A673 (cell line): ENCODE measurements at regions not wholly inside any gene's neighbourhood (a gene's known extent, or its start where the extent isn't known, plus 50 kb on each side); places are given as distances from the start of the nearest gene placed in this dataset.

Source experiments
- BruUV-seq: library from RNA; stranded (reverse); fragments of 400-500 nt; replicated peaks from 2 replicates; lab custom pipeline; 2021; lab: Mats Ljungman, UMichigan
- CTCF ChIA-PET: fragments of 300-600 bp; sonication (Branson Sonifier 250); formaldehyde crosslinking; loops from one replicate; lab custom pipeline; 2022; ENCODE audit warnings: antibody characterized with exemption; lab: Charles Lee
- POLR2A ChIA-PET: fragments of 300-600 bp; sonication (Branson Sonifier 250); formaldehyde crosslinking; loops from one replicate; lab custom pipeline; 2022; ENCODE audit warnings: antibody characterized with exemption; ENCODE audit not compliant: low non-redundant PET; lab: Charles Lee
- DNase-seq: peaks from one replicate; pipeline ENCODE4 v3.0.0-alpha.2; 2015; ENCODE audit warnings: low spot score
- H3K27ac ChIP-seq: fragments of 200-600 bp; sonication (generic); 2 replicates; pipeline ENCODE4 v1.5.1; 2016; ENCODE audit warnings: mixed run types, low read depth, mild to moderate bottlenecking, mixed read lengths, antibody characterized with exemption, low read length; ENCODE audit not compliant: poor library complexity, severe bottlenecking
- H3K27me3 ChIP-seq: fragments of 200-600 bp; sonication (generic); replicated peaks from 2 replicates; pipeline ENCODE4 v1.6.1; 2017; ENCODE audit warnings: mixed run types, low read depth, mild to moderate bottlenecking, mixed read lengths, antibody characterized with exemption, low read length; ENCODE audit not compliant: insufficient read depth, poor library complexity
- H3K36me3 ChIP-seq: fragments of 200-600 bp; sonication (generic); 2 replicates; pipeline ENCODE4 v1.6.1; 2016; ENCODE audit warnings: mixed run types, mild to moderate bottlenecking, mixed read lengths, antibody characterized with exemption, low read length; ENCODE audit not compliant: insufficient read depth, poor library complexity, severe bottlenecking
- H3K4me1 ChIP-seq: fragments of 200-600 bp; sonication (generic); 2 replicates; pipeline ENCODE4 v1.6.1; 2017; ENCODE audit warnings: mixed run types, mild to moderate bottlenecking, mixed read lengths, antibody characterized with exemption, low read length; ENCODE audit not compliant: insufficient read depth, poor library complexity, severe bottlenecking
- H3K4me3 ChIP-seq: fragments of 200-600 bp; sonication (generic); 2 replicates; pipeline ENCODE4 v1.5.1; 2016; ENCODE audit warnings: low read depth, mixed run types, mild to moderate bottlenecking, mixed read lengths, low read length; ENCODE audit not compliant: poor library complexity, severe bottlenecking
- H3K9me3 ChIP-seq: fragments of 200-600 bp; sonication (generic); 2 replicates; pipeline ENCODE4 v1.6.1; 2016; ENCODE audit warnings: mixed run types, low read depth, mild to moderate bottlenecking, mixed read lengths, antibody characterized with exemption, low read length; ENCODE audit not compliant: poor library complexity, severe bottlenecking
- EZH2 ChIP-seq: fragments of 200-600 bp; sonication (generic); IDR thresholded peaks from 2 replicates; pipeline ENCODE4 v1.6.1; 2017; ENCODE audit warnings: borderline replicate concordance, low read depth, mild to moderate bottlenecking, mixed read lengths, antibody characterized with exemption, low read length; ENCODE audit not compliant: poor library complexity, severe bottlenecking
- intact Hi-C: fragments of 100-400 bp; cut with micrococcal nuclease; formaldehyde crosslinking; loops from one replicate; pipeline ENCODE4 v1.10.0; 2022; ENCODE audit not compliant: unreplicated experiment
- TF ChIP-seq, protein P1 (sequence below): fragments of 300-800, 200-600 bp; sonication (generic); conservative IDR thresholded peaks from 2 replicates; pipeline ENCODE4 v1.5.1; 2017; ENCODE audit warnings: low read depth, mild to moderate bottlenecking, antibody characterized with exemption, low read length, moderate library complexity, mixed read lengths

DNA sequence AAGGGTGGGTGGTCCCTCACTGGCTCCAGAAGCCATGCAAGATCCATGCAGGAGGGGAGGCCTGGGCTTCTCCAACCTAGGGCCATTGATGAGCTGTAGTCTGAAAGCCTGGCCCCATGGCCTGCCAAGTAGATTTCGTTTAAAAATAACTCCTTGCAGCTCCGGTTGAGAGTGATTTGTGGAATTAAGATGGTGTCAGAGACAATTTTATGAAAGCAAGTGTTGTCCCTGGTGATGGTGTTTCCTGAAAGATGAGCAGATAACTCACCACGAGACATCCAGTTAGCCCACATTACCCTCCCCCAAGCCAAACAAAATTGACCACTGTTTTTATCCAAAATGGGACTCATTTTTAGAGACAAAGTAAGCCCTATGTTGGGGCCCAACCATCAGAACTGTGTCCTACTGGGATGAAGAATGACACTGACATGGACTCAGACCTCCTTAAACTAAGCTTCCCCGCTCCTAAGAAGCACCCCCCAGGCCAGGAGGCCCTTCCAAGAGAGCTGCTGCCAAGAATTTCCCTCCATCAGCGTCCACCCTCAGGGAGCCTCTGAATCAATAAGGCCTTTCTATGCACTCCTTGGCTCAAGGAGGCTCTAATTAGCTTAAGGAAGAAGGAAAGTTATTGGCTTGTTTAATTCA lies 174.2 kb upstream of the NCAM1 start:
- BruUV-seq: no TSS peak
- TF ChIP-seq, protein P1, sequence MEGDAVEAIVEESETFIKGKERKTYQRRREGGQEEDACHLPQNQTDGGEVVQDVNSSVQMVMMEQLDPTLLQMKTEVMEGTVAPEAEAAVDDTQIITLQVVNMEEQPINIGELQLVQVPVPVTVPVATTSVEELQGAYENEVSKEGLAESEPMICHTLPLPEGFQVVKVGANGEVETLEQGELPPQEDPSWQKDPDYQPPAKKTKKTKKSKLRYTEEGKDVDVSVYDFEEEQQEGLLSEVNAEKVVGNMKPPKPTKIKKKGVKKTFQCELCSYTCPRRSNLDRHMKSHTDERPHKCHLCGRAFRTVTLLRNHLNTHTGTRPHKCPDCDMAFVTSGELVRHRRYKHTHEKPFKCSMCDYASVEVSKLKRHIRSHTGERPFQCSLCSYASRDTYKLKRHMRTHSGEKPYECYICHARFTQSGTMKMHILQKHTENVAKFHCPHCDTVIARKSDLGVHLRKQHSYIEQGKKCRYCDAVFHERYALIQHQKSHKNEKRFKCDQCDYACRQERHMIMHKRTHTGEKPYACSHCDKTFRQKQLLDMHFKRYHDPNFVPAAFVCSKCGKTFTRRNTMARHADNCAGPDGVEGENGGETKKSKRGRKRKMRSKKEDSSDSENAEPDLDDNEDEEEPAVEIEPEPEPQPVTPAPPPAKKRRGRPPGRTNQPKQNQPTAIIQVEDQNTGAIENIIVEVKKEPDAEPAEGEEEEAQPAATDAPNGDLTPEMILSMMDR: no peak
- TF ChIP-seq EZH2: no peak
- POLR2A ChIA-PET: no interaction called here
- no peaks in the 10 kb centered on the region for H3K36me3 ChIP-seq
- H3K4me1 ChIP-seq: peaks cover 20% of the 10 kb centered on the region
- H3K27ac ChIP-seq: no peak overlapping the region
- CTCF ChIA-PET: no interaction called here
- H3K9me3 ChIP-seq: no peaks in the 10 kb centered on the region
- intact Hi-C loops: no loop called here
- DNase-seq: no peak
- H3K4me3 ChIP-seq: no peak overlapping the region
- no peaks in the 10 kb centered on the region for H3K27me3 ChIP-seq

DNA sequence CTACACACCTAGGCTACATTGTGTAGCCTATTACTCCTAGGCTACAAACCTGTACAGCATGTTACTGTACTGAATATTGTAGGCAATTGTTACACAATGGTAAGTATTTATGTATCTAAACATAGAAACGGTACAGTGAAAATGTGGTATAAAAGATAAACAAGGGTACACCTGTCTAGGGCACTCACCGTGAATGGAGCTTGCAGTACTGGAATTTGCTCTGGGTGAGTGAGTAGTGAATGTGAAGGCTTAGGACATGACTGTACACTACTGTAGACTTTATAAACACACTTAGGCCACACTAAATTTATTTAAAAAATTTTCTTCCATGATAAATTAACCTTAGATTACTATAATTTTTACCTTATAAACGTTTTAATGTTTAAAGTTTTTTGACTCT lies 171.7 kb upstream of the NCAM1 start:
- intact Hi-C loops: no loop called here
- H3K4me3 ChIP-seq: no peak overlapping the region
- TF ChIP-seq, protein P1: no peak
- no peak for TF ChIP-seq EZH2
- H3K27me3 ChIP-seq: no peaks in the 10 kb centered on the region
- H3K4me1 ChIP-seq: peaks cover 13% of the 10 kb centered on the region
- DNase-seq: no peak
- no peak overlapping the region for H3K27ac ChIP-seq
- ChIA-PET CTCF (no interaction called here), POLR2A (no interaction called here)
- BruUV-seq: no TSS peak
- H3K9me3 ChIP-seq: no peaks in the 10 kb centered on the region
- H3K36me3 ChIP-seq: no peaks in the 10 kb centered on the region

DNA sequence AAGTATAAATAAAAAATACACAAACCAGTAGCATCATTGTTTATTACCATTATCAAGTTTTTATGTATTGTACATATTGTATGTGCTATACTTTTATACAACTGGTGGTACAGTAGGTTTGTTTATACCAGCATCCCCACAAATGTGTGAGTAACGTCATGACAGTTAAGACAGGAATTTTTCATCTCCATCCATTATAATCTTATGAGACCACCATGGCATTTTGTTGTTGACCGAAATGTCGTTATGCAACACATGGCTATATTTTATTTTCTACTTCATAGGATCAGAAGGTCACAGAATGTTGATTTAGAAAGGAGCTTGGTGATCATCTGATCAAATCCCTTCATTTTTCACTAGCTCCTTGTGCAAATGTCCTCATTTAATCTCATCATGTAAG lies 170.9 kb upstream of the NCAM1 start:
- Histone ChIP-seq H3K9me3 (no peaks in the 10 kb centered on the region), H3K27ac (no peak overlapping the region), H3K27me3 (no peaks in the 10 kb centered on the region), H3K36me3 (no peaks in the 10 kb centered on the region), H3K4me1 (peaks cover 5% of the 10 kb centered on the region), H3K4me3 (no peak overlapping the region)
- ChIA-PET CTCF (no interaction called here), POLR2A (no interaction called here)
- intact Hi-C loops: no loop called here
- DNase-seq: no peak
- BruUV-seq: no TSS peak
- TF ChIP-seq, protein P1: no peak
